GM21381 (cell line): ENCODE measurements at regions not wholly inside any gene's neighbourhood (a gene's known extent, or its start where the extent isn't known, plus 50 kb on each side); places are given as distances from the start of the nearest gene placed in this dataset.

ENCODE experiments used
- ATAC-seq: cut with Tn5 transposase; IDR thresholded peaks from one replicate; pipeline ENCODE4 v1.9.1; 2021; ENCODE audit warnings: mild to moderate bottlenecking, moderate library complexity; ENCODE audit not compliant: unreplicated experiment

GRCh38 chr16:9503251-9503984, 412.0 kb downstream of the HAPSTR1 start:
- no peak for ATAC-seq

GRCh38 chr16:9508328-9508936, 417.0 kb downstream of the HAPSTR1 start:
- ATAC-seq, result no peak

- no peak for ATAC-seq
Observed at GRCh38 chr16:9509663-9510062, 418.2 kb downstream of the HAPSTR1 start.

- no peak for ATAC-seq
Observed at GRCh38 chr16:9511389-9511788, 419.9 kb downstream of the HAPSTR1 start.

- no peak for ATAC-seq
Observed at GRCh38 chr16:9516444-9516843, 425.0 kb downstream of the HAPSTR1 start.

DNA sequence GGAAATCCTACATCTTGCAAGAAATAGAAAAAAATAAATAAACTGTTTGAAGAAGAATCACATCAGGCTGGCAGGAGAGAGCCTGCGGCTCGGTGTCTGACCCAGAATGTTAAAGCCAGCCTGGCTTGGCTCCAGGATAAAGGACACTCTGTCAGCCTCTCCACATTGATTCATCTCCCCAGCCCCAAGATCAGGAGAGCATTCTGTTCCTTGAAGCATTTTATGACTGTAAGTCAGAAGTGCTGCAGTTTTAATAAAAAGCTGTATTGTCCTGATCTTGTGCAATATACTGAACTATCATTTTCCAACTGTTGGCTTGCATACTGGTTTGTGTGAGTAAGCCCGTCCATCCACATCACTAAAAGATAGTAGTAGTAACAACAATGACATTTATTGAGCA, 426.6 kb downstream of the HAPSTR1 start:
- ATAC-seq, result no peak

DNA sequence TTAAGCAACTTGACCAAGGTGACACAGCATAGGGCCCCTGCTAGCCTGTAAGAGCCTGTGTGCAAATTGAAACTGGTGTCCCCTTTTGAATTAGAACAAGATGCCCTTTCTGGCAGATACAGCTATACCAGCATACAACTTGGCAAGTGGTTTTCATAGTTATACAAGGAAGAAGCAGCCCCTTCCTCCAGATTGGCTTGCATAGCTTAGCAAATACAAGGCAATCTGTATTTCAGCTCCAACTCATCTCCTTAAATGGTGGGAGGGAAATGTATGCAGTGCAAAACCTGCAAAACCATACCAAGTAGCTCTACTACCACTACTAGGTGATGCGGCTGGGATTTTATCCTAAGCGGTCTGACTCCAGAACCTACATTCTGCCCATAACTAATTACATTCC, 427.1 kb downstream of the HAPSTR1 start:
- no peak for ATAC-seq

DNA sequence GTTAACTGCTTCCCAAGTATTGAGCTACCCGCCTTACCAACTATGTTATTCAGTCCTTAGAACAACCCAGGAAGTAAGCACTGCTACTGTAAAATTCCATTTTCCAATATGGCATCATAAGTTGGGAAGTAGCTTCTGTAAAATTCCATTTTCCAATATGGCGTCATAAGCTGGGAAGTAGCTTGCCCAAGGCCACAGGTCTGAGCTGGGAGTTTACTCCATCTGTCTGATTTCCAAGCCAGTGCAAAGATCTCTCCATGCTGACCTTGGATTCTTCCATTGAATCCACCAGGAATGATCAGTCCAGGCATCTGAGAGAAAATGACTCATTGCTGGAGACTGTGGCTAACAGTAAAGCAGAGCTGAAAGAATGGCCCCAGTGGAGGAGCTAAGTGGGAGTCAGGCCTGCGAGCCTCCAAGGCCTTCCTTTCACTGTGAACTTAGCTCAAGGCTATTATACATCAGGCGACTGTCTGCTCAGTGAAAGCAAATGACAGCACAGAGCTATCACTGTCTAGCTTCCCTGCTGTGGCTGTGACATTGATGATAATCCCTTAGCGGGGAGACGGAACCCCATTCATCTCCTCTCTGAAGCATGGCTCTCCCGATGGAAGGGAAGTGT, 430.4 kb downstream of the HAPSTR1 start:
- no peak for ATAC-seq

DNA sequence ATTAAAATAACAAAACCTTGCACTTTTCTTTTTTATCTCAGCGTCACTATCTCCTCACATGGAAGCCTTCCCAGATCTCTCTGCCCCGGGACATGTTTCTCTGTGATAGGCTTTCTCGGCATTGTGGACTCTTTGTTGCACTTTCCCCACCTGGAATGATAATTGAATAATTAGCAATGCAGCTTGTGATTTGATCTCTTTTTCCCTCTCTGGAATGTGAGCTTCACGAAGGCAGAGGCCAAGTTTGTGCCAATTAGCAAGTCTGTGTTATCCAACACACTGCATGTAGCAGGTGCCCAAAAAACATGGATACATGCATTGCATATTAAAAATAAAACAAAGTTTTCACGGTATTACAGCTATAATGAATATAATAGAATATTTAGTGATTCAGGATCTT, 431.2 kb downstream of the HAPSTR1 start:
- no peak for ATAC-seq

- ATAC-seq, result no peak
Observed at GRCh38 chr16:9523994-9524393, 432.6 kb downstream of the HAPSTR1 start.

DNA sequence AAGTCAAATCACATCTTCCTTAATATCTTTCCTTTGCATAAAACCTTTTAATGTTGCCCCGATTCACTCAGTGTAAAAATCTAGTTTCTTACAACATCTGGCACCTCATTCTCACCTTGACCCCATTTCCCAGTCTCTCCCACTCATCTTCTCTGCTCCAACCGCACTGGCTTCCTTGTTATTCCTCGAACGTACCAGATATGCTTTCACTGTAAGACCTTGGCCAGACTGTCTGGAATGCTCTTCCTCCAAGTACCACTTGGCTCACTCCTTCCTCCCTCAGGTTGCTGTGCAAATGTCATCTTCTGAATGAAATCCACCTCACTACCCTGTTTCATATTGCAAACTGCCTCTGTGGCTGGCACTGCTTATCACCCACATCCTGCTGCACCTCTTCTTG, 433.6 kb downstream of the HAPSTR1 start:
- ATAC-seq, result no peak

- ATAC-seq, result no peak
Observed at GRCh38 chr16:9526791-9527190, 435.3 kb downstream of the HAPSTR1 start.

DNA sequence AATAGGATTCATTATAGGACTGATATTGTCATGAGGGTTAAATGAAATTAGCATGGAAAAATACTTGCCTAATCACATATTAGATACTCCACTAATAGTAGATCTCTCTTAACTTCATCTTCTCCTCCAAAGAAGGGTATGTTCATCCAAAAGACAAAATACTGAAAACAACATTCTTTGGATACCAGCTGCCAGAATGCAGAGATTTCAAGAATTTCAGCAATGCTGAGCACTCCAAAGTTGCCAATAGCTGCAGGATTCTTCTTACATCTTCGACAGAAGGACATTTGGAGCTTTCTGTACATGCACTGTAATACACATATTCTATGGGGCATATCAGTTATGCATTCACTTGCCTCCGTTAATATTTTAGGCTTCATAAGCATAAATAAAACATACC, 436.5 kb downstream of the HAPSTR1 start:
- no peak for ATAC-seq

DNA sequence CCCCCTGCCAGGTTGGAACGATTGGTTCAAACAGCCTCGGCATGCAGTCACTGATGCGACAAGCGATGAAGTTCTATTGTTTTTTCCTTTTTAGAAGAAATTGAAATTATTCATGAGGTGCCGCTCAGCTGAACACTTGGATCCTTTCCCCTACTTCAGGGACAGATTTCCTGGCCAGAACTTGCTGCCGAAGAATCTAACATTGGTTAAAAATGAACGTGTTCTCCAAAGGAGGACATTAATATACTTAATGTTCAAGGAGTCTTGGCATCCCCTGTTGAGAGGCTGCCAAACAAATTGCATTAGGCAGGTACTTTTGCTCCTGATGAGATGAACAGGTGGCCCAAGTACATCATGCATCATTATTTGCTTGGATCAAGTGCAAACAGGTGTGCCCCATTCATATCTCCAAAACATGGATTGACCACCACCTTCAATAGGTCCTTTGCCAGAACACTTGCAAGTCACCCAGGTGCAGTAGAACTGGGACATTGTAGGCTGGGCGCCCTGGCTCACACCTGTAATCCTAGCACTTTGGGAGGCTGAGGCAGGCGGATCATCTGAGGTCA, 437.2 kb downstream of the HAPSTR1 start:
- no peak for ATAC-seq

GRCh38 chr16:9533042-9533441, 441.6 kb downstream of the HAPSTR1 start:
- no peak for ATAC-seq

GRCh38 chr16:9534759-9535158, 443.3 kb downstream of the HAPSTR1 start:
- ATAC-seq, result no peak

DNA sequence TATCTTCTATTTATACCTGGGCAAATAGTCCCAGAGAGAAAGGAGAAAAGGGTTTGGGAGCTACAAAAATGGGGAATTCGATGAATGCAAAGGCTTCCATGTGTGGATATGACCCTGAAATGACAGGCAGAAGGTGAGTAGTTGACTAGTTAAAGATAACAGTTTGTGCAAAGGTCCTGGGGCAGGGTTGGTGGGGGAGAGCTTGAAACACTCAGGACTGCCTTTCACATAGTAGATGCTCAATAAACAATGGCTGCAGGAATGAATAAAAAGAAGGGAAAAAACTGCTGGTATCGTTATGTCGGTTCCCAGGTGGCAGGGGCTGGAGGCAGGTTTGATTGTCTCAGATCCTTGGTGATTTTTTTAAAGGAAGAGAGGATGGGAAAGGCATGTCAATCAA, 445.5 kb downstream of the HAPSTR1 start:
- ATAC-seq, result no peak

DNA sequence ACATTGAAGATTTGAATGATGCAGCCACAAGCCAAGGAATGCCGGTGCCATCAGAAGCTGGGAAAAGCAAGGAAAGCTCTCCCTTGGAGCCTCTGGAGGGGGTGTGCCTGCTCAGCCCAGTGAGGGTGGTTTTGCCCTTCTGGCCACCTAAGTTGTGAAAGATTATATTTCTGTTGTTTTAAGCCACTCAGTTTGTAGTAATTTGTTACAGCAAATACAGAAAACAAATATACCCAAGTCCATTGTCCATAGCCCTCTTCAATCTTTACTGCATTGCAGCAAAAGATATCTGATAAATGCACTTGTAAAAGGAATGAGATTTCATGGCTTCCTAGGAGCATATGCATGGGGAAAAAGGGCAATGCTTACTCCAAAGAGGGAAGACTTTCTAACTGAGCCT, 447.9 kb downstream of the HAPSTR1 start:
- no peak for ATAC-seq

GRCh38 chr16:9541723-9542122, 450.3 kb downstream of the HAPSTR1 start:
- ATAC-seq, result no peak

GRCh38 chr16:9542165-9542755, 450.8 kb downstream of the HAPSTR1 start:
- no peak for ATAC-seq

GRCh38 chr16:9545522-9546437, 454.3 kb downstream of the HAPSTR1 start:
- no peak for ATAC-seq
